ENCODE measurements at regions not wholly inside any gene's neighbourhood (a gene's known extent, or its start where the extent isn't known, plus 50 kb on each side); places are given as distances from the start of the nearest gene placed in this dataset.

DNA sequence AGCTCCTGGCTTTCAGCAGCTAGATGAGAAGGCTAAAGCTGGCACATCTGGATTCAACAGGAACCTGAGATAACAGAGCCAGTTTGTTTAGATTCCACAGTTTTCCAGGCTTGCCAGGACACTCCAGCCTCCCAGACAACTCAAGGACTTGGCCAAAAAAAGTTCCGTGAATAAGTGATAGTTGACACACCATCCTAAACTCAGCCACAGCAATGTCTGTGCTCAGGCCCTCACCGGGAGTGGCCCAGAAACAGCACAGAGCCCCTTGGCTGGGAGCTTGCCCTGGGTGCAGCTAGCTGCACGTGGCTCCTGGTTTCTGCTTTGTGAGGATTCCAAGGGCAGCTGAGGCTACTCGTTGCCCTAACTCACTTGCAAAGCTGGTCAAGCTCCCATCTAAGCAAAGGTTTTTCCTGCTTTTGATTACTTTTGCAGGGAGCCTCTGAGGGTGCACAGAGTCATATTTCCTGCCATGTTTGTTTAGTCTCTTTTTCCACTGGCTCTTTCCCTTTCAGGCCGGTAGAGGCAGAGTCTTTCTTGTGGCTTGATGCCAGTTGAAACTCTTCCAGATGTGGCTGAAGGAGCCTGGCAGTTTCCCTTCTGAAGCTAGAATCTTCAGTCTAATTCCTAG, 118.3 kb upstream of the ECI2 start:
- TF ChIP-seq, protein P1, sequence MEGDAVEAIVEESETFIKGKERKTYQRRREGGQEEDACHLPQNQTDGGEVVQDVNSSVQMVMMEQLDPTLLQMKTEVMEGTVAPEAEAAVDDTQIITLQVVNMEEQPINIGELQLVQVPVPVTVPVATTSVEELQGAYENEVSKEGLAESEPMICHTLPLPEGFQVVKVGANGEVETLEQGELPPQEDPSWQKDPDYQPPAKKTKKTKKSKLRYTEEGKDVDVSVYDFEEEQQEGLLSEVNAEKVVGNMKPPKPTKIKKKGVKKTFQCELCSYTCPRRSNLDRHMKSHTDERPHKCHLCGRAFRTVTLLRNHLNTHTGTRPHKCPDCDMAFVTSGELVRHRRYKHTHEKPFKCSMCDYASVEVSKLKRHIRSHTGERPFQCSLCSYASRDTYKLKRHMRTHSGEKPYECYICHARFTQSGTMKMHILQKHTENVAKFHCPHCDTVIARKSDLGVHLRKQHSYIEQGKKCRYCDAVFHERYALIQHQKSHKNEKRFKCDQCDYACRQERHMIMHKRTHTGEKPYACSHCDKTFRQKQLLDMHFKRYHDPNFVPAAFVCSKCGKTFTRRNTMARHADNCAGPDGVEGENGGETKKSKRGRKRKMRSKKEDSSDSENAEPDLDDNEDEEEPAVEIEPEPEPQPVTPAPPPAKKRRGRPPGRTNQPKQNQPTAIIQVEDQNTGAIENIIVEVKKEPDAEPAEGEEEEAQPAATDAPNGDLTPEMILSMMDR (IDR thresholded peaks at IDR 0.05), result peak; percentile 21 to 54 (median 36)
- TF ChIP-seq POLR2A (IDR thresholded peaks at IDR 0.05), result no peak

Data from body of pancreas (tissue), 4 donors.